Panc1 (cell line): ENCODE measurements at regions not wholly inside any gene's neighbourhood (a gene's known extent, or its start where the extent isn't known, plus 50 kb on each side); places are given as distances from the start of the nearest gene placed in this dataset.

Source experiments
- ATAC-seq: fragments of 200-7000 bp; cut with Tn5 transposase; 2 replicates; pipeline ENCODE4 v1.9.1; 2020; ENCODE audit warnings: mild to moderate bottlenecking, moderate library complexity
- BruUV-seq: library from RNA; stranded (reverse); fragments of 400-500 nt; replicated peaks from 2 replicates; lab custom pipeline; 2021; lab: Mats Ljungman, UMichigan
- CTCF ChIA-PET: fragments of 300-600 bp; sonication (Branson Sonifier 250); formaldehyde crosslinking; loops from one replicate; lab custom pipeline; 2022; ENCODE audit warnings: antibody characterized with exemption; lab: Charles Lee
- POLR2A ChIA-PET: fragments of 300-600 bp; sonication (Branson Sonifier 250); formaldehyde crosslinking; loops from one replicate; lab custom pipeline; 2022; ENCODE audit warnings: antibody characterized with exemption; lab: Charles Lee
- DNase-seq: peaks from one replicate; pipeline ENCODE4 v3.0.0-alpha.2; 2010; ENCODE audit warnings: low read depth, low spot score
- H3K27ac ChIP-seq: 2 replicates; pipeline ENCODE4 v1.5.1; 2011; ENCODE audit warnings: mild to moderate bottlenecking, low read length, inconsistent platforms
- H3K27me3 ChIP-seq: fragments of 200-500 bp; sonication (Bioruptor generic); 2 replicates; pipeline ENCODE4 v1.6.0; 2014; ENCODE audit warnings: low read length, inconsistent platforms; ENCODE audit not compliant: control insufficient read depth, insufficient read depth
- H3K36me3 ChIP-seq: fragments of 200-500 bp; sonication (Bioruptor generic); 2 replicates; pipeline ENCODE4 v1.5.1; 2014; ENCODE audit warnings: inconsistent platforms, mild to moderate bottlenecking, low read length, moderate library complexity; ENCODE audit not compliant: control insufficient read depth, insufficient read depth
- H3K4me1 ChIP-seq: 2 replicates; pipeline ENCODE4 v1.5.1; 2011; ENCODE audit warnings: inconsistent platforms, mild to moderate bottlenecking, low read length, moderate library complexity; ENCODE audit not compliant: control insufficient read depth, insufficient read depth
- H3K4me3 ChIP-seq, 2 experiments: 2 replicates each; pipeline ENCODE4 v1.5.1; 2011 to 2012; ENCODE audit warnings: low read depth in 2 of 2, low read length in 2 of 2, mild to moderate bottlenecking in 2 of 2, inconsistent platforms in 1 of 2, moderate library complexity in 1 of 2
- H3K9me3 ChIP-seq: fragments of 200-500 bp; sonication (Bioruptor generic); 2 replicates; pipeline ENCODE4 v1.5.1; 2014; ENCODE audit warnings: low read depth, mild to moderate bottlenecking, inconsistent platforms, low read length, moderate library complexity; ENCODE audit not compliant: control insufficient read depth, insufficient read depth
- CTCF ChIP-seq: fragments of 450-650 bp; IDR thresholded peaks from 2 replicates; pipeline ENCODE4 v1.5.1; 2017; ENCODE audit warnings: mild to moderate bottlenecking
- POLR2AphosphoS5 ChIP-seq: IDR thresholded peaks from 2 replicates; pipeline ENCODE4 v1.6.1; 2012; ENCODE audit warnings: mild to moderate bottlenecking, low read depth, low read length, moderate library complexity
- REST ChIP-seq, 2 experiments: IDR thresholded peaks; 2 replicates each; pipeline ENCODE4 v1.6.1; 2011 to 2012; ENCODE audit warnings: low read depth in 2 of 2, control low read depth in 1 of 2, low read length in 1 of 2, mild to moderate bottlenecking in 1 of 2, moderate library complexity in 1 of 2; ENCODE audit not compliant: insufficient read depth in 1 of 2
- SIN3A ChIP-seq: IDR thresholded peaks from 2 replicates; pipeline ENCODE4 v1.6.1; 2012; ENCODE audit warnings: low read depth, mild to moderate bottlenecking, low read length, moderate library complexity, borderline replicate concordance; ENCODE audit not compliant: insufficient read depth
- TCF7L2 ChIP-seq: IDR thresholded peaks from 2 replicates; pipeline ENCODE4 v1.6.1; 2011; ENCODE audit warnings: mild to moderate bottlenecking, low read depth, low read length, inconsistent platforms
- in situ Hi-C: cut with HindIII; loops from 2 replicates; pipeline ENCODE4 v1.10.0; 2016; ENCODE audit warnings: low sequenced_read_pairs, low pct_unique_long_range_greater_than_20kb
- intact Hi-C: fragments of 100-400 bp; cut with micrococcal nuclease; formaldehyde crosslinking; loops from one replicate; pipeline ENCODE4 v1.10.0; 2022; ENCODE audit not compliant: unreplicated experiment

DNA sequence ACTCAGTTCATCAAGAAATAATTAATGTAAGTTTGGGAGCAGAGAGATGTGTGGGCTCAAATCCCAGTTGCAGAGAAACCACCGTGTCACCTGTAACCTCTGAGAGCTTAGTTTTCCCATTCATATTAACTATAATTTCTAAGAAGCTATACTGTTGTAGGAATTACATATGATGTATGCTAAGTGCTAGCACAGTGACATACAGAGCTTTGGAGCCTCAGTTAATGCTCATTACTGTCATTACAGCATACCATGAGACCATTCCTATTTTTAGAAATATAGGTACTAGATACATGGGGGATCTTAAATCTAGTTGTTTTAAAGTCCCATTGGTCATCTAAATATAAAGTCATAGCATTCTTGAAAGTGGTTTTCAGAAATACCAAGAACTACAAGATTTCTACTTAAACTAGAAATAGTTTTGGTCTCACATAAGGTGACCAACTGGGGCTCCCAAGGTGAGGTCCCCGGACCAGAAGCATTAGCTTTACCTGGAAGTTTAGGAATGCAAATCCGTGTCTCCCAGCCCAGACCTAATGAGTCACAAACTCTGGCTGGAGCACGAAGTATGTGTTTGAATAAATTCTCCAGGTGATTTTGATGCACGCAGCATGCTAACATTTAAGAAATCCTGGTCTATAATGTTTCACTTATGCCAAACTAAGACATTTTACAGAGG is 144.6 kb downstream of the LACC1 start:
- ChIA-PET POLR2A (no interaction called here), CTCF (no interaction called here)
- BruUV-seq = no TSS peak
- no peak for ATAC-seq
- no peak overlapping the region for H3K4me3 ChIP-seq
- H3K27ac ChIP-seq = no peak overlapping the region
- in situ Hi-C loops (no loop called here), intact Hi-C loops (no loop called here)
- no peaks in the 10 kb centered on the region for H3K36me3 ChIP-seq
- H3K27me3 ChIP-seq = no peaks in the 10 kb centered on the region
- no peaks in the 10 kb centered on the region for H3K4me1 ChIP-seq
- TF ChIP-seq TCF7L2 (no peak), POLR2AphosphoS5 (no peak)
- no peak for DNase-seq
- H3K9me3 ChIP-seq = no peaks in the 10 kb centered on the region

GRCh38 chr13:44024846-44025195 is 145.1 kb downstream of the LACC1 start:
- POLR2A ChIA-PET = no interaction called here
- DNase-seq = no peak
- in situ Hi-C loops (no loop called here), intact Hi-C loops (no loop called here)
- BruUV-seq = no TSS peak
- no peak for TF ChIP-seq CTCF
- no peak for TF ChIP-seq REST (IDR thresholded peaks at IDR 0.05; ENCODE audit: insufficient read depth in 1 of 2, low read depth in 2 of 2, low read length in 1 of 2)
- no peak for TF ChIP-seq SIN3A
- TF ChIP-seq TCF7L2 = no peak
- no peak for TF ChIP-seq POLR2AphosphoS5
- Histone ChIP-seq H3K4me3 (no peak overlapping the region), H3K36me3 (no peaks in the 10 kb centered on the region), H3K9me3 (no peaks in the 10 kb centered on the region), H3K27me3 (no peaks in the 10 kb centered on the region), H3K27ac (no peak overlapping the region), H3K4me1 (no peaks in the 10 kb centered on the region)
- no peak for ATAC-seq
- CTCF ChIA-PET = no interaction called here

GRCh38 chr13:44026194-44026593 is 146.5 kb downstream of the LACC1 start:
- in situ Hi-C loops = no loop called here
- TF ChIP-seq REST (IDR thresholded peaks at IDR 0.05; ENCODE audit: insufficient read depth in 1 of 2, low read depth in 2 of 2, low read length in 1 of 2) = no peak
- no peak for TF ChIP-seq CTCF
- no peak for TF ChIP-seq TCF7L2
- no peak for TF ChIP-seq POLR2AphosphoS5
- TF ChIP-seq SIN3A = no peak
- no peak for ATAC-seq
- ChIA-PET POLR2A (no interaction called here), CTCF (no interaction called here)
- no peak for DNase-seq
- no peaks in the 10 kb centered on the region for H3K4me1 ChIP-seq
- intact Hi-C loops = no loop called here
- no peak overlapping the region for H3K4me3 ChIP-seq
- no peak overlapping the region for H3K27ac ChIP-seq
- no TSS peak for BruUV-seq
- no peaks in the 10 kb centered on the region for H3K36me3 ChIP-seq
- H3K27me3 ChIP-seq = no peaks in the 10 kb centered on the region
- H3K9me3 ChIP-seq = no peaks in the 10 kb centered on the region
